Renal cortical epithelial cell (primary cell): ENCODE measurements at regions not wholly inside any gene's neighbourhood (a gene's known extent, or its start where the extent isn't known, plus 50 kb on each side); places are given as distances from the start of the nearest gene placed in this dataset.
A peak's percentile ranks its signal among the peaks of the same experiment; 100 is the strongest.

Experiments
- DNase-seq: peaks from one replicate; pipeline ENCODE4 v3.0.0-alpha.2; 2011; ENCODE audit warnings: low read depth

- no peak for DNase-seq
Measured at GRCh38 chr12:4134448-4135263, 138.9 kb upstream of the CCND2 start.

GRCh38 chr12:4133636-4134447, 139.7 kb upstream of the CCND2 start:
- DNase-seq, result no peak

GRCh38 chr12:4133029-4133428, 140.5 kb upstream of the CCND2 start:
- DNase-seq, result no peak

GRCh38 chr12:4121506-4122020, 152.0 kb upstream of the CCND2 start:
- DNase-seq, result no peak

- no peak for DNase-seq
Measured at GRCh38 chr12:4120316-4120917, 153.1 kb upstream of the CCND2 start.

GRCh38 chr12:4119157-4119761, 154.3 kb upstream of the CCND2 start:
- DNase-seq, result no peak

GRCh38 chr12:4118601-4119156, 154.9 kb upstream of the CCND2 start:
- DNase-seq, result no peak

GRCh38 chr12:4118017-4118510, 155.5 kb upstream of the CCND2 start:
- peak; percentile 26 for DNase-seq

GRCh38 chr12:4117386-4118016, 156.1 kb upstream of the CCND2 start:
- no peak for DNase-seq

GRCh38 chr12:4116251-4117111, 157.1 kb upstream of the CCND2 start:
- peak; percentile 7 for DNase-seq

- DNase-seq, result no peak
Measured at GRCh38 chr12:4115570-4115969, 158.0 kb upstream of the CCND2 start.

- DNase-seq, result no peak
Measured at GRCh38 chr12:4114986-4115385, 158.6 kb upstream of the CCND2 start.

- DNase-seq, result no peak
Measured at GRCh38 chr12:4112734-4113325, 160.7 kb upstream of the CCND2 start.

- DNase-seq, result no peak
Measured at GRCh38 chr12:4112290-4112689, 161.3 kb upstream of the CCND2 start.

- no peak for DNase-seq
Measured at GRCh38 chr12:4111010-4111409, 162.6 kb upstream of the CCND2 start.

GRCh38 chr12:4109826-4110225, 163.7 kb upstream of the CCND2 start:
- no peak for DNase-seq

- DNase-seq, result no peak
Measured at GRCh38 chr12:4108803-4109345, 164.7 kb upstream of the CCND2 start.

GRCh38 chr12:4107911-4108697, 165.5 kb upstream of the CCND2 start:
- no peak for DNase-seq
